SK-N-SH (cell line): ENCODE measurements at regions not wholly inside any gene's neighbourhood (a gene's known extent, or its start where the extent isn't known, plus 50 kb on each side); places are given as distances from the start of the nearest gene placed in this dataset.

Experiments used
- CTCF ChIA-PET: fragments of 300-600, 350-600 bp; formaldehyde crosslinking; extraction: SDS; loops from one replicate; lab custom pipeline; 2021; lab: Yijun Ruan, JAX
- POLR2A ChIA-PET: fragments of 350-600 bp; sonication (Branson Sonifier 250); formaldehyde crosslinking; extraction: SDS; loops from one replicate; lab custom pipeline; 2020; ENCODE audit warnings: antibody characterized with exemption, inconsistent platforms; lab: Yijun Ruan, JAX
- DNase-seq: peaks from one replicate; pipeline ENCODE4 v3.0.0; 2012
- H2AFZ ChIP-seq: fragments of 200-600 bp; sonication (generic); 2 replicates; pipeline ENCODE4 v1.8.1; 2016; ENCODE audit warnings: antibody characterized with exemption, mild to moderate bottlenecking, low read depth
- H3F3A ChIP-seq: fragments of 200-600 bp; sonication (generic); replicated peaks from 2 replicates; pipeline ENCODE3; 2016; ENCODE audit warnings: antibody characterized with exemption, mild to moderate bottlenecking; ENCODE audit not compliant: insufficient read depth
- H3K27ac ChIP-seq, 2 experiments: fragments of 200-500 bp in 1 of 2; fragments of 200-600 bp in 1 of 2; sonication (Bioruptor generic) in 1 of 2; sonication (generic), shearing (Covaris generic) in 1 of 2; 2 replicates each; pipeline versions ENCODE4 v1.5.1 to v1.6.1; 2014 to 2016; ENCODE audit warnings: low read depth in 2 of 2, inconsistent platforms in 1 of 2, low read length in 1 of 2, mild to moderate bottlenecking in 1 of 2, mixed read lengths in 1 of 2
- H3K27me3 ChIP-seq: fragments of 200-600 bp; sonication (generic), shearing (Covaris generic); 2 replicates; pipeline ENCODE4 v1.6.1; 2016; ENCODE audit warnings: mixed run types; ENCODE audit not compliant: insufficient read depth
- H3K36me3 ChIP-seq, 2 experiments: fragments of 200-500 bp in 1 of 2; fragments of 200-600 bp in 1 of 2; sonication (Bioruptor generic) in 1 of 2; sonication (generic) in 1 of 2; replicated peaks in 1 of 2; 2 replicates each; pipeline versions ENCODE3 to v1.5.1; 2014 to 2016; ENCODE audit warnings: low read length in 1 of 2, mild to moderate bottlenecking in 1 of 2; ENCODE audit not compliant: insufficient read depth in 2 of 2, control insufficient read depth in 1 of 2
- H3K4me1 ChIP-seq, 2 experiments: fragments of 200-500 bp in 1 of 2; fragments of 200-600 bp in 1 of 2; sonication (Bioruptor generic) in 1 of 2; sonication (generic), shearing (Covaris generic) in 1 of 2; 2 replicates each; pipeline versions ENCODE4 v1.5.1 to v1.6.1; 2014 to 2016; ENCODE audit warnings: low read depth in 1 of 2, low read length in 1 of 2, mixed run types in 1 of 2; ENCODE audit not compliant: insufficient read depth in 2 of 2, control insufficient read depth in 1 of 2
- H3K4me2 ChIP-seq: fragments of 200-600 bp; sonication (generic), shearing (Covaris generic); 2 replicates; pipeline ENCODE4 v1.6.1; 2017; ENCODE audit warnings: mixed run types
- H3K4me3 ChIP-seq, 2 experiments: fragments of 200-500 bp in 1 of 2; fragments of 200-600 bp in 1 of 2; sonication (Bioruptor generic) in 1 of 2; sonication (generic), shearing (Covaris generic) in 1 of 2; 2 replicates each; pipeline versions ENCODE4 v1.5.1 to v1.8.1; 2014 to 2016; ENCODE audit warnings: low read depth in 2 of 2, inconsistent platforms in 1 of 2, low read length in 1 of 2, mild to moderate bottlenecking in 1 of 2, mixed read lengths in 1 of 2, moderate library complexity in 1 of 2
- H3K79me2 ChIP-seq: fragments of 200-600 bp; sonication (generic); 2 replicates; pipeline ENCODE4 v1.8.1; 2017; ENCODE audit warnings: mild to moderate bottlenecking; ENCODE audit not compliant: insufficient read depth
- H3K9ac ChIP-seq: fragments of 200-600 bp; sonication (generic); 2 replicates; pipeline ENCODE4 v1.6.1; 2017; ENCODE audit warnings: mixed run types
- H3K9me2 ChIP-seq: fragments of 200-600 bp; sonication (generic); 2 replicates; pipeline ENCODE4 v1.6.1; 2017; ENCODE audit warnings: mixed run types
- H3K9me3 ChIP-seq: fragments of 200-600 bp; sonication (generic); 2 replicates; pipeline ENCODE4 v1.6.1; 2017; ENCODE audit warnings: mixed run types, mild to moderate bottlenecking, moderate library complexity
- H4K20me1 ChIP-seq: fragments of 200-600 bp; sonication (generic); 2 replicates; pipeline ENCODE4 v1.6.1; 2017; ENCODE audit warnings: mild to moderate bottlenecking, mixed run types; ENCODE audit not compliant: insufficient read depth
- CHD2 ChIP-seq: fragments of 150-350 bp; IDR thresholded peaks from 2 replicates; pipeline ENCODE4 v1.6.1; 2018; ENCODE audit warnings: low read length; ENCODE audit not compliant: partially characterized antibody
- EZH2phosphoT487 ChIP-seq: fragments of 200-600 bp; sonication (generic); IDR thresholded peaks from 2 replicates; pipeline ENCODE4 v1.6.1; 2017; ENCODE audit warnings: low read depth, mixed run types, mild to moderate bottlenecking, antibody characterized with exemption, moderate library complexity, borderline replicate concordance
- GABPA ChIP-seq: IDR thresholded peaks from 2 replicates; pipeline ENCODE4 v1.4.0; 2012; ENCODE audit warnings: low read depth, mild to moderate bottlenecking
- GATA2 ChIP-seq: sonication (generic); formaldehyde crosslinking; IDR thresholded peaks from 2 replicates; pipeline ENCODE4 v1.5.0; 2020; ENCODE audit warnings: mild to moderate bottlenecking, missing genetic modification reagents
- JUND ChIP-seq: IDR thresholded peaks from 2 replicates; pipeline ENCODE4 v1.4.0; 2012
- MXI1 ChIP-seq: IDR thresholded peaks from 2 replicates; pipeline ENCODE4 v1.6.1; 2012; ENCODE audit warnings: mild to moderate bottlenecking, low read depth, low read length, improper control_type of control experiment
- RCOR1 ChIP-seq: fragments of 150-350 bp; IDR thresholded peaks from 2 replicates; pipeline ENCODE4 v1.6.1; 2017; ENCODE audit warnings: antibody characterized with exemption, low read length
- RFX5 ChIP-seq: IDR thresholded peaks from 2 replicates; pipeline ENCODE4 v1.6.1; 2012; ENCODE audit warnings: mild to moderate bottlenecking, improper control_type of control experiment, low read length
- TCF12 ChIP-seq: IDR thresholded peaks from 2 replicates; pipeline ENCODE4 v1.4.0; 2012
- TEAD4 ChIP-seq: IDR thresholded peaks from 2 replicates; pipeline ENCODE4 v1.4.0; 2012; ENCODE audit warnings: mild to moderate bottlenecking, borderline replicate concordance; ENCODE audit not compliant: insufficient read depth
- YY1 ChIP-seq: IDR thresholded peaks from 2 replicates; pipeline ENCODE4 v1.4.0; 2012; ENCODE audit warnings: low read depth, mild to moderate bottlenecking
- WGBS: methylation state at CpG from one replicate; pipeline ENCODE4 v1.1.6; 2017; ENCODE audit warnings: low lambda C conversion rate; 5-methylcytosine and 5-hydroxymethylcytosine counted together
- TF ChIP-seq, protein P1 (sequence below): fragments of 200-600 bp; sonication (generic); IDR thresholded peaks from 2 replicates; pipeline ENCODE4 v1.6.1; 2017; ENCODE audit warnings: antibody characterized with exemption, mild to moderate bottlenecking, moderate library complexity
- TF ChIP-seq, protein P2 (sequence below): IDR thresholded peaks from 2 replicates; pipeline ENCODE4 v1.4.0; 2012; ENCODE audit warnings: low read depth, borderline replicate concordance
- TF ChIP-seq, protein P3 (sequence below): IDR thresholded peaks from 2 replicates; pipeline ENCODE4 v1.4.0; 2012; ENCODE audit warnings: low read depth

DNA sequence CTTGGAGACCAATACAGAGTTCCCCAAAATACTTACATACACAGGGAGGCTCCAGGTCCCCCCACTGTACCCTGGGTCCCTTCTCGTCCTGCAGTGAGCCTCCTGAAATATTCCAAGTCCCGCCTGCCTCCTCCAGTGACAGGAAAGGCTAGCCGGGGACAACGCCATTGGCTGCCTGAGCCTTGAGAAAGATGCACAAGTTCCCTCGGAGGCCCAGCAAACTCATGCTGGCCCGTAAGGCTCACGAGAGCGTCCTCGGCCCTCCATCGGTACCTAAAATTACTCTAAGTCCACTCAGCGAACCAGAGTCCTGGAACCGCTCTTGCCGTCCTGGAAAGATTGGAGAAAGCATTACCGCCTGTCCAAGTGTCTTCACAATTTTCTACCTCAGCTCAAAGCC, 228.6 kb downstream of the ADAM29 start:
- Histone ChIP-seq H3K27ac (no peak overlapping the region), H3K9me3 (no peaks in the 10 kb centered on the region), H3K9ac (no peak overlapping the region), H3K4me3 (no peak overlapping the region), H3K9me2 (peaks cover 3% of the 10 kb centered on the region; the same call in 1 of the 2 replicates), H2AFZ (no peak overlapping the region), H3K4me2 (no peak overlapping the region), H3K79me2 (no peaks in the 10 kb centered on the region), H3F3A (no peaks in the 10 kb centered on the region), H3K36me3 (no peaks in the 10 kb centered on the region), H3K4me1 (no peaks in the 10 kb centered on the region), H3K27me3 (no peaks in the 10 kb centered on the region), H4K20me1 (no peaks in the 10 kb centered on the region)
- TF ChIP-seq MXI1, result no peak
- no peak for TF ChIP-seq JUND
- TF ChIP-seq, protein P1, sequence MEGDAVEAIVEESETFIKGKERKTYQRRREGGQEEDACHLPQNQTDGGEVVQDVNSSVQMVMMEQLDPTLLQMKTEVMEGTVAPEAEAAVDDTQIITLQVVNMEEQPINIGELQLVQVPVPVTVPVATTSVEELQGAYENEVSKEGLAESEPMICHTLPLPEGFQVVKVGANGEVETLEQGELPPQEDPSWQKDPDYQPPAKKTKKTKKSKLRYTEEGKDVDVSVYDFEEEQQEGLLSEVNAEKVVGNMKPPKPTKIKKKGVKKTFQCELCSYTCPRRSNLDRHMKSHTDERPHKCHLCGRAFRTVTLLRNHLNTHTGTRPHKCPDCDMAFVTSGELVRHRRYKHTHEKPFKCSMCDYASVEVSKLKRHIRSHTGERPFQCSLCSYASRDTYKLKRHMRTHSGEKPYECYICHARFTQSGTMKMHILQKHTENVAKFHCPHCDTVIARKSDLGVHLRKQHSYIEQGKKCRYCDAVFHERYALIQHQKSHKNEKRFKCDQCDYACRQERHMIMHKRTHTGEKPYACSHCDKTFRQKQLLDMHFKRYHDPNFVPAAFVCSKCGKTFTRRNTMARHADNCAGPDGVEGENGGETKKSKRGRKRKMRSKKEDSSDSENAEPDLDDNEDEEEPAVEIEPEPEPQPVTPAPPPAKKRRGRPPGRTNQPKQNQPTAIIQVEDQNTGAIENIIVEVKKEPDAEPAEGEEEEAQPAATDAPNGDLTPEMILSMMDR, result no peak
- TF ChIP-seq GABPA, result no peak
- no peak for TF ChIP-seq GATA2
- ChIA-PET CTCF (interaction anchor here (0.7 kb wide), 1 partner anchor 138 kb away, joined by 3 read pairs; no protein-coding TSS in a partner anchor), POLR2A (no interaction called here)
- WGBS, result 37% methylated on average over 4 of the region's 14 CpGs
- DNase-seq, result no peak

DNA sequence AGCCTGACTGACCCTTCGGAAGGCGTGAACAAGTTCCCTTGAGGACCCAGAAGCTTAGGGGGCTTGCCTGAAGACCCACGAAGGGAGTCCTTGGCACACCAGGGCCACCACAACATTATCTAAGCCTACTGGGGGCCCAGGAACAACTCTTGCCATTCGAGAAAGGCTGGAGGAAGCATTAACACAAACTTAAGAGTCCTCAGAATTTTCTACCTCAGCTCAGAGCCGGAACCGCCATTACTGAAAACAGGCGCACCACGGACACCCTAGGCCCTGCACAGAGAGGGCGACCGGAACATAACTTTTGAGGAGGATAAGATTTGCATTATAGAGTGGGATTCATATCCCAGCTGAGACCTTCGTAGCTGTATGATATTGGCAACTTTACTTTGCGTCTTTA, 229.1 kb downstream of the ADAM29 start:
- H3K4me2 ChIP-seq, result no peak overlapping the region
- H3K9me2 ChIP-seq, result peaks cover 3% of the 10 kb centered on the region; the same call in 1 of the 2 replicates
- no peaks in the 10 kb centered on the region for H4K20me1 ChIP-seq
- no peaks in the 10 kb centered on the region for H3K9me3 ChIP-seq
- no peak for DNase-seq
- no peaks in the 10 kb centered on the region for H3K36me3 ChIP-seq
- no peaks in the 10 kb centered on the region for H3K79me2 ChIP-seq
- CTCF ChIA-PET, result interaction anchor here (0.7 kb wide), 1 partner anchor 137 kb away, joined by 3 read pairs; no protein-coding TSS in a partner anchor
- WGBS, result 37% methylated on average over 12 of the region's 12 CpGs
- no peaks in the 10 kb centered on the region for H3K27me3 ChIP-seq
- no peak overlapping the region for H2AFZ ChIP-seq
- H3K9ac ChIP-seq, result no peak overlapping the region
- H3K4me1 ChIP-seq, result no peaks in the 10 kb centered on the region
- POLR2A ChIA-PET, result no interaction called here
- H3K4me3 ChIP-seq, result no peak overlapping the region
- TF ChIP-seq RFX5, result no peak
- no peak for TF ChIP-seq RCOR1
- TF ChIP-seq TCF12, result no peak
- no peak for TF ChIP-seq CHD2
- TF ChIP-seq EZH2phosphoT487, result no peak
- TF ChIP-seq, protein P2, sequence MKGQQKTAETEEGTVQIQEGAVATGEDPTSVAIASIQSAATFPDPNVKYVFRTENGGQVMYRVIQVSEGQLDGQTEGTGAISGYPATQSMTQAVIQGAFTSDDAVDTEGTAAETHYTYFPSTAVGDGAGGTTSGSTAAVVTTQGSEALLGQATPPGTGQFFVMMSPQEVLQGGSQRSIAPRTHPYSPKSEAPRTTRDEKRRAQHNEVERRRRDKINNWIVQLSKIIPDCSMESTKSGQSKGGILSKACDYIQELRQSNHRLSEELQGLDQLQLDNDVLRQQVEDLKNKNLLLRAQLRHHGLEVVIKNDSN, result no peak
- TF ChIP-seq MXI1, result no peak
- TF ChIP-seq, protein P3, sequence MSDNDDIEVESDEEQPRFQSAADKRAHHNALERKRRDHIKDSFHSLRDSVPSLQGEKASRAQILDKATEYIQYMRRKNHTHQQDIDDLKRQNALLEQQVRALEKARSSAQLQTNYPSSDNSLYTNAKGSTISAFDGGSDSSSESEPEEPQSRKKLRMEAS, result no peak
- no peak for TF ChIP-seq TEAD4
- TF ChIP-seq YY1, result no peak
- TF ChIP-seq, all 33 proteins: peak for 0
- H3F3A ChIP-seq, result no peaks in the 10 kb centered on the region
- no peak overlapping the region for H3K27ac ChIP-seq
